Thoracic aorta (tissue), 2 donors: ENCODE measurements at regions not wholly inside any gene's neighbourhood (a gene's known extent, or its start where the extent isn't known, plus 50 kb on each side); places are given as distances from the start of the nearest gene placed in this dataset.

ENCODE experiments used
- ATAC-seq: fragments of 150-250 bp; one replicate; pipeline ENCODE4 v1.8.0; 2017; ENCODE audit warnings: low read depth; ENCODE audit not compliant: insufficient number of reproducible peaks, low FRiP score
- DNase-seq: peaks from one replicate; pipeline ENCODE4 v3.0.0-alpha.2; 2020; ENCODE audit warnings: low spot score
- H3K27ac ChIP-seq, 2 donors: fragments of 200-600 bp; sonication (generic); 1 replicate in 1 of 2; 2 replicates in 1 of 2; pipeline ENCODE4 v1.5.1; 2016; ENCODE audit warnings: mild to moderate bottlenecking in 2 of 2, moderate library complexity in 2 of 2
- H3K27me3 ChIP-seq: fragments of 200-600 bp; sonication (generic); replicated peaks from 2 replicates; pipeline ENCODE4 v1.6.0; 2016; ENCODE audit warnings: mild to moderate bottlenecking; ENCODE audit not compliant: insufficient read depth
- H3K36me3 ChIP-seq: fragments of 200-600 bp; sonication (generic); one replicate; pipeline ENCODE4 v1.5.1; 2016
- H3K4me1 ChIP-seq, 2 donors: fragments of 200-600 bp; sonication (generic); 1 replicate in 1 of 2; 2 replicates in 1 of 2; pipeline versions ENCODE4 v1.5.1 to v1.6.0; 2016; ENCODE audit warnings: low read depth in 2 of 2, mild to moderate bottlenecking in 1 of 2; ENCODE audit not compliant: control insufficient read depth in 1 of 2
- H3K4me3 ChIP-seq: fragments of 200-600 bp; sonication (generic); 2 replicates; pipeline ENCODE4 v1.5.1; 2016; ENCODE audit warnings: mild to moderate bottlenecking
- H3K9me3 ChIP-seq: fragments of 200-600 bp; sonication (generic); 2 replicates; pipeline ENCODE4 v1.5.1; 2016
- CTCF ChIP-seq: fragments of 200-600 bp; sonication (generic); IDR thresholded peaks from one replicate; pipeline ENCODE4 v1.5.1; 2019; ENCODE audit warnings: antibody characterized with exemption

- no peaks in the 10 kb centered on the region for H3K36me3 ChIP-seq
- H3K4me3 ChIP-seq: no peak overlapping the region
- ATAC-seq (no peak), DNase-seq (no peak)
- H3K27ac ChIP-seq: no peak overlapping the region
- TF ChIP-seq CTCF: no peak
- H3K27me3 ChIP-seq: no peaks in the 10 kb centered on the region
- no peaks in the 10 kb centered on the region for H3K4me1 ChIP-seq
- no peaks in the 10 kb centered on the region for H3K9me3 ChIP-seq
Measured at GRCh38 chr4:33283818-33284217, 2563.6 kb downstream of the PCDH7 start.

GRCh38 chr4:33296876-33297455 is 2576.8 kb downstream of the PCDH7 start:
- ATAC-seq (no peak), DNase-seq (no peak)
- Histone ChIP-seq H3K27ac (no peak overlapping the region), H3K4me3 (no peak overlapping the region), H3K4me1 (no peaks in the 10 kb centered on the region), H3K9me3 (no peaks in the 10 kb centered on the region), H3K27me3 (no peaks in the 10 kb centered on the region), H3K36me3 (no peaks in the 10 kb centered on the region)
- TF ChIP-seq CTCF: no peak

- DNase-seq (no peak), ATAC-seq (no peak)
- Histone ChIP-seq H3K9me3 (no peaks in the 10 kb centered on the region), H3K4me3 (no peak overlapping the region), H3K36me3 (no peaks in the 10 kb centered on the region), H3K27me3 (no peaks in the 10 kb centered on the region), H3K27ac (no peak overlapping the region), H3K4me1 (no peaks in the 10 kb centered on the region)
- no peak for TF ChIP-seq CTCF
Measured at GRCh38 chr4:33302321-33302720, 2582.2 kb downstream of the PCDH7 start.

- Histone ChIP-seq H3K4me1 (no peaks in the 10 kb centered on the region), H3K27me3 (no peaks in the 10 kb centered on the region), H3K36me3 (no peaks in the 10 kb centered on the region), H3K27ac (no peak overlapping the region), H3K4me3 (no peak overlapping the region), H3K9me3 (no peaks in the 10 kb centered on the region)
- ATAC-seq (no peak), DNase-seq (no peak)
- no peak for TF ChIP-seq CTCF
Measured at GRCh38 chr4:33306131-33306530, 2586.0 kb downstream of the PCDH7 start.

- Histone ChIP-seq H3K27me3 (no peaks in the 10 kb centered on the region), H3K36me3 (no peaks in the 10 kb centered on the region), H3K4me3 (no peak overlapping the region), H3K27ac (no peak overlapping the region), H3K9me3 (no peaks in the 10 kb centered on the region), H3K4me1 (no peaks in the 10 kb centered on the region)
- TF ChIP-seq CTCF: no peak
- DNase-seq: no peak
- no peak for ATAC-seq
Measured at GRCh38 chr4:33316033-33316432, 2595.9 kb downstream of the PCDH7 start.
